ENCODE measurements at regions not wholly inside any gene's neighbourhood (a gene's known extent, or its start where the extent isn't known, plus 50 kb on each side); places are given as distances from the start of the nearest gene placed in this dataset.

DNA sequence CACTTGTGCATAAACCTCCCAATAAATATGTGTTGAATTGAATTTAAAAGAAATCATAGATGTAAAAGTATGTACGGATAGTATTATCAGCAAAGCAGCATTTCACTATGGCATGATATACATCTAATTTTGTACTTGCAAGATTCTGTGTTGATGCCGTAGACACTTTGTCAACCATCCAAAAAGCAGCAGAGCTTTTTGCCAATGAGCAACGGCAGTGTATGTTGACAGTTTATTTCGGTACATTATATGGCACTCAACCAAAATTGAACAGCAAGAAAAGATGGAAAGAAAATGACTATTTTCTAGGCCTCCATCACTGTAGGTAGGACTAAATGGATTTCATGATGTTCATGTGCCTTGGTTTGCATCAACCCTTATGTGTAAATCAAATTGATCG, 543.7 kb downstream of the DACH1 start:
- TF ChIP-seq, protein P1, sequence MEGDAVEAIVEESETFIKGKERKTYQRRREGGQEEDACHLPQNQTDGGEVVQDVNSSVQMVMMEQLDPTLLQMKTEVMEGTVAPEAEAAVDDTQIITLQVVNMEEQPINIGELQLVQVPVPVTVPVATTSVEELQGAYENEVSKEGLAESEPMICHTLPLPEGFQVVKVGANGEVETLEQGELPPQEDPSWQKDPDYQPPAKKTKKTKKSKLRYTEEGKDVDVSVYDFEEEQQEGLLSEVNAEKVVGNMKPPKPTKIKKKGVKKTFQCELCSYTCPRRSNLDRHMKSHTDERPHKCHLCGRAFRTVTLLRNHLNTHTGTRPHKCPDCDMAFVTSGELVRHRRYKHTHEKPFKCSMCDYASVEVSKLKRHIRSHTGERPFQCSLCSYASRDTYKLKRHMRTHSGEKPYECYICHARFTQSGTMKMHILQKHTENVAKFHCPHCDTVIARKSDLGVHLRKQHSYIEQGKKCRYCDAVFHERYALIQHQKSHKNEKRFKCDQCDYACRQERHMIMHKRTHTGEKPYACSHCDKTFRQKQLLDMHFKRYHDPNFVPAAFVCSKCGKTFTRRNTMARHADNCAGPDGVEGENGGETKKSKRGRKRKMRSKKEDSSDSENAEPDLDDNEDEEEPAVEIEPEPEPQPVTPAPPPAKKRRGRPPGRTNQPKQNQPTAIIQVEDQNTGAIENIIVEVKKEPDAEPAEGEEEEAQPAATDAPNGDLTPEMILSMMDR (CRISPR knock-in tag; IDR thresholded peaks at IDR 0.05) = no peak
- TF ChIP-seq PCBP2 (optimal IDR thresholded peaks at IDR 0.05; ENCODE audit: low read depth, low read length, poor library complexity, severe bottlenecking) = no peak
- TF ChIP-seq HMGXB4 (CRISPR knock-in tag; IDR thresholded peaks at IDR 0.05; ENCODE audit: borderline replicate concordance in 1 of 2, low read depth in 1 of 2) = no peak
- TF ChIP-seq ZFP91 (CRISPR knock-in tag; IDR thresholded peaks at IDR 0.05; ENCODE audit: borderline replicate concordance) = no peak
- TF ChIP-seq YEATS2 (CRISPR knock-in tag; IDR thresholded peaks at IDR 0.05; ENCODE audit: borderline replicate concordance) = no peak
